A673 (cell line): ENCODE measurements at regions not wholly inside any gene's neighbourhood (a gene's known extent, or its start where the extent isn't known, plus 50 kb on each side); places are given as distances from the start of the nearest gene placed in this dataset.

Experiments used
- EZH2 ChIP-seq: fragments of 200-600 bp; sonication (generic); IDR thresholded peaks from 2 replicates; pipeline ENCODE4 v1.6.1; 2017; ENCODE audit warnings: borderline replicate concordance, low read depth, mild to moderate bottlenecking, mixed read lengths, antibody characterized with exemption, low read length; ENCODE audit not compliant: poor library complexity, severe bottlenecking
- TF ChIP-seq, protein P1 (sequence below): fragments of 300-800, 200-600 bp; sonication (generic); conservative IDR thresholded peaks from 2 replicates; pipeline ENCODE4 v1.5.1; 2017; ENCODE audit warnings: low read depth, mild to moderate bottlenecking, antibody characterized with exemption, low read length, moderate library complexity, mixed read lengths

- TF ChIP-seq, protein P1, sequence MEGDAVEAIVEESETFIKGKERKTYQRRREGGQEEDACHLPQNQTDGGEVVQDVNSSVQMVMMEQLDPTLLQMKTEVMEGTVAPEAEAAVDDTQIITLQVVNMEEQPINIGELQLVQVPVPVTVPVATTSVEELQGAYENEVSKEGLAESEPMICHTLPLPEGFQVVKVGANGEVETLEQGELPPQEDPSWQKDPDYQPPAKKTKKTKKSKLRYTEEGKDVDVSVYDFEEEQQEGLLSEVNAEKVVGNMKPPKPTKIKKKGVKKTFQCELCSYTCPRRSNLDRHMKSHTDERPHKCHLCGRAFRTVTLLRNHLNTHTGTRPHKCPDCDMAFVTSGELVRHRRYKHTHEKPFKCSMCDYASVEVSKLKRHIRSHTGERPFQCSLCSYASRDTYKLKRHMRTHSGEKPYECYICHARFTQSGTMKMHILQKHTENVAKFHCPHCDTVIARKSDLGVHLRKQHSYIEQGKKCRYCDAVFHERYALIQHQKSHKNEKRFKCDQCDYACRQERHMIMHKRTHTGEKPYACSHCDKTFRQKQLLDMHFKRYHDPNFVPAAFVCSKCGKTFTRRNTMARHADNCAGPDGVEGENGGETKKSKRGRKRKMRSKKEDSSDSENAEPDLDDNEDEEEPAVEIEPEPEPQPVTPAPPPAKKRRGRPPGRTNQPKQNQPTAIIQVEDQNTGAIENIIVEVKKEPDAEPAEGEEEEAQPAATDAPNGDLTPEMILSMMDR: no peak
- TF ChIP-seq EZH2: peak; percentile 10
Measured at GRCh38 chr18:22345718-22346117, 72.0 kb downstream of the CTAGE1 start.
